HEK293 (cell line): ENCODE measurements at regions not wholly inside any gene's neighbourhood (a gene's known extent, or its start where the extent isn't known, plus 50 kb on each side); places are given as distances from the start of the nearest gene placed in this dataset.

Source experiments
- CTCF ChIP-seq: fragments of 450-650 bp; formaldehyde crosslinking; IDR thresholded peaks from 2 replicates; pipeline ENCODE4 v1.5.1; 2016; ENCODE audit warnings: missing biosample characterization, missing genetic modification characterization
- MZF1 ChIP-seq: fragments of 450-650 bp; formaldehyde crosslinking; IDR thresholded peaks from 2 replicates; pipeline ENCODE4 v1.5.1; 2017; ENCODE audit warnings: missing biosample characterization, missing genetic modification characterization, borderline replicate concordance
- PATZ1 ChIP-seq: fragments of 450-650 bp; formaldehyde crosslinking; IDR thresholded peaks from 2 replicates; pipeline ENCODE4 v1.5.1; 2016; ENCODE audit warnings: missing biosample characterization, missing genetic modification characterization
- ZBTB26 ChIP-seq: fragments of 450-650 bp; formaldehyde crosslinking; optimal IDR thresholded peaks from 2 replicates; pipeline ENCODE3; 2016; ENCODE audit warnings: missing biosample characterization, mild to moderate bottlenecking, missing genetic modification characterization
- ZNF10 ChIP-seq: fragments of 450-650 bp; formaldehyde crosslinking; IDR thresholded peaks from 2 replicates; pipeline ENCODE4 v1.5.1; 2017; ENCODE audit warnings: missing biosample characterization, missing genetic modification characterization
- ZNF169 ChIP-seq: fragments of 450-650 bp; formaldehyde crosslinking; IDR thresholded peaks from 2 replicates; pipeline ENCODE4 v1.5.1; 2016; ENCODE audit warnings: missing biosample characterization, missing genetic modification characterization
- ZNF26 ChIP-seq: fragments of 450-650 bp; formaldehyde crosslinking; IDR thresholded peaks from 2 replicates; pipeline ENCODE4 v1.5.1; 2016; ENCODE audit warnings: missing biosample characterization, missing genetic modification characterization
- ZNF280D ChIP-seq: fragments of 450-650 bp; formaldehyde crosslinking; IDR thresholded peaks from 2 replicates; pipeline ENCODE4 v1.5.1; 2016; ENCODE audit warnings: missing biosample characterization, missing genetic modification characterization
- ZNF518A ChIP-seq: fragments of 450-650 bp; formaldehyde crosslinking; conservative IDR thresholded peaks from 2 replicates; pipeline ENCODE4 v1.5.1; 2016; ENCODE audit warnings: low read depth, missing biosample characterization, missing genetic modification characterization
- ZNF571 ChIP-seq: fragments of 450-650 bp; formaldehyde crosslinking; IDR thresholded peaks from 2 replicates; pipeline ENCODE4 v1.5.0; 2017; ENCODE audit warnings: missing biosample characterization, missing genetic modification characterization
- ZNF621 ChIP-seq: fragments of 450-650 bp; formaldehyde crosslinking; IDR thresholded peaks from 2 replicates; pipeline ENCODE4 v1.5.1; 2017; ENCODE audit warnings: missing biosample characterization, missing genetic modification characterization
- ZNF704 ChIP-seq: fragments of 450-650 bp; formaldehyde crosslinking; IDR thresholded peaks from 2 replicates; pipeline ENCODE4 v1.5.1; 2016; ENCODE audit warnings: missing biosample characterization, missing genetic modification characterization

- TF ChIP-seq MZF1 (tag by site-specific recombination): no peak
- no peak for TF ChIP-seq ZBTB26 (tag by site-specific recombination)
- TF ChIP-seq ZNF571 (tag by site-specific recombination): no peak
- TF ChIP-seq ZNF169: no peak
- TF ChIP-seq ZNF26 (tag by site-specific recombination): no peak
- TF ChIP-seq CTCF: no peak
- TF ChIP-seq ZNF621 (tag by site-specific recombination): no peak
- no peak for TF ChIP-seq ZNF704 (tag by site-specific recombination)
- TF ChIP-seq ZNF280D (tag by site-specific recombination): no peak
- no peak for TF ChIP-seq ZNF10 (tag by site-specific recombination)
- TF ChIP-seq ZNF518A (tag by site-specific recombination): no peak
- TF ChIP-seq PATZ1 (tag by site-specific recombination): no peak
These were observed 71.4 kb upstream of the SPTLC1 start for GRCh38 chr9:92186631-92187030.
